NCI-H1694 treated with DMSO at 0.1 percent for 48 hours (cell line): ENCODE measurements at regions not wholly inside any gene's neighbourhood (a gene's known extent, or its start where the extent isn't known, plus 50 kb on each side); places are given as distances from the start of the nearest gene placed in this dataset.
"Not testable (repeated sequence)": the region's sequence is repeated elsewhere in the genome, so short reads cannot be mapped to it uniquely, and the experiment has no call there.

ENCODE experiments used
- DNase-seq: peaks from one replicate; lab custom pipeline; 2025; lab: John Stamatoyannopoulos, UW

DNA sequence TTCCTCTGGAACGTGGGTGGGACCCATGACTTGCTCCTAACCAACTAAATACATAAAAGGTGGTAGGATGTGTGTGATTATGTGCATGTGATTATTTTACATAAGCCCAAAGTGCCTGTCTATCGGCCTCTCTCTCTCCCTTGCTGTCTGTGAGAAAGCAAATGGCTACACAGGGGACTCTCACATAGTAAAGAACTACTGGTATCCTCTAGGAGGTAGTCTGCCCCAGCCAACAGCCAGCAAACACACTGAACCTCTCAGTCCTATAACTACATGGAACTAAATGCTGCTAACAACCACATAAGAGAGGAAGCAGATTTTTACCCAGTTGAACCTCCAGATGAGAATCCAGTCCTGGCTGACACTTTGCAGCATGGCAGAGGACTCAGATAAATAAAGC is 1249.4 kb downstream of the ADGRL3 start:
- no peak for DNase-seq

DNA sequence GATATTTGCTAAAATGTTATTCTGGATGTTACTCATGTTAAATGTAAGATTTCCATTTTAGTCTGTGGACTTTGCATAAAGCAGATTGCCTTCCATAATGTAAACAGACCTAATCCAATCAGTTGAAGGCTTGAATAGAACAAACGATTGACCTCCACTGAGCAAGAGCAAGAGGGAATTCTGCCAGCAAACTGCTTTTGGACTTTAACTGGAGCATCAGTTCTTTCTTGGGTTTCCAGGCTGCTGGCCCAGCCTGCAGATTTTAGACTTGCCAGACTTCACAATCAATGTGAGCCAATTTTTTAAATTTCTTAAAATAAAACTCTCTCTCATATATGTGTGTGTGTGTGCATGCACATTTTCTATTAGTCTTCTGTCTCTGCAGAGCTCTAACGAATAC is 1248.8 kb downstream of the ADGRL3 start:
- DNase-seq = no peak

DNA sequence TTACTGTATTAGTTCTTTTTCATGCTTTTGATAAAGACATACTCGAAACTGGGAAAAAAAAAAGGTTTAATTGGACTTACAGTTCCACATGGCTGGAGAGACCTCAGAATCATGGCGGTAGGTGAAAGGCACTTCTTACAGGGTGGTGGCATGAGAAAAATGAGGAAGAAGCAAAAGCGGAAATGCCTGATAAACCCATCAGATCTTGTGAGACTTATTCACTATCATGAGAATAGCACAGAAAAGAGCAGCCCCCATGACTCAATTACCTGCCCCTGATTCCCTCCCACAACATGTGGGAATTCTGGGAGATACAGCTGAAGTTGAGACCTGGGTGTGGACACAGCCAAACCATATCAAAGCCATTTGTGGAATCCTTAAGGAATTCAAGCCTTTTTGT is 1238.9 kb downstream of the ADGRL3 start:
- no peak for DNase-seq

DNA sequence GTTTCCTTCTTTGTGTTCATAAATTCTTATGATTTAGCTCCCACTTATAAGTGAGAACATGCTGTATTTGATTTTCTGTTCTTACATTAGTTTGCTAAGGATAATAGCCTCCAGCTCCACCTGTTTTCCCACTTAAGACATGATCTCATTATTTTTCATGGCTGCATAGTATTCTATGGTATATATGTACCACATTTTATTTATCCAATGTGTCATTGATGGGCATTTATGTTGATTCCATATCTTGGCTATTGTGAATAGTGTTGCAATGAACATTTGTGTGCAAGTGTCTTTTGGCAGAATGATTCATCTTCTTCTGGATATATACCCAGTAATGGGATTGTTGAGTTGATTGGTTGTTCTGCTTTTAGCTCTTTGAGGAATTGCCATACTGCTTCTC is 1234.8 kb downstream of the ADGRL3 start:
- no peak for DNase-seq

DNA sequence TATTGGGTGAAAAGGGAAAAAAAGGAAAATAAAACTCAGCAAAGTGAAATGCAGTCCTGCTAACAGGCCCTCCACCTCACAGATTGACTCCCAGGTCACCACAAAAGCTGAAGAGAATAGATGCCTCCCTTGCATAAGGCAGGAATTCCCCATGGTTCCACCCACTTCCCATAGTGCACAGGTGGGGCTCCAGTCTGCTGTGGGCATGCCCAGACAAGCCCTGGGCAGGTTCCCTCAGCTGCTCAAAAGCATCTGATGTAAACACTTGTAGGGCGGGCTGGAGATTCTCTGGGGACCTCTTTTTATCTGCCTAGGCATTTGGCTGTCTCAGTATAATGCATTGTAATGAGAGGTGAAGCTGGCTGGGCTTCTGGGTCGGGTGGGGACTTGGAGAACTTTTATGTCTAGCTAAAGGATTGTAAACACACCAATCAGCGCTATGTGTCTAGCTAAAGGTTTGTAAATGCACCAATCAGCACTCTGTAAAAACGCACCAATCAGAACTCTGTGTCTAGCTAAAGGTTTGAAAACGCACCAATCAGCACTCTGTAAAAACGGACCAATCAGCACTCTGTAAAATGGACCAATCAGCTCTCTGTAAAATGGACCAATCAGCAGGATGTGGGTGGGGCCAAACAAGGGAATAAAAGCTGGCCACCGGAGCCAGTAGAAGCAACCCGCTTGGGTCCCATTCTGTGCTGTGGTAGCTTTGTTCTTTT is 1231.5 kb downstream of the ADGRL3 start:
- not testable (repeated sequence) for DNase-seq

DNA sequence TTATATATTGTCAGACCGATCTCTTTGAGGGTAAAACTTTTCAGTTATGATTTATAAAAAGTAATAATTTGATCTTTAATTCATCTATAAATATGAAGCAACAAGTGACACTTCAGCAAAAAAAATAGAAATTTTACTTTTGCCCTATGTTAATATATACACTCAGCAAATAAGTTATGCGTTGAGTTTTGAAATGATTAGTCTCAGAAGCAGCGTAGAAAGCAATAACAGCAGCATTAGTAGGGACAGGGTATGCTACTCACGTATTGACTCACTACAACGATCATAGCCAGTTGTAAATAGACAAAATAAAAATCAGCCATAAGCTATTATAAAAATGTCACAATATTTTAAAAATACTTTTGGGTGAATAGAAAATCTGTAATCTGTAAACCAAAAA is 1229.2 kb downstream of the ADGRL3 start:
- no peak for DNase-seq

DNA sequence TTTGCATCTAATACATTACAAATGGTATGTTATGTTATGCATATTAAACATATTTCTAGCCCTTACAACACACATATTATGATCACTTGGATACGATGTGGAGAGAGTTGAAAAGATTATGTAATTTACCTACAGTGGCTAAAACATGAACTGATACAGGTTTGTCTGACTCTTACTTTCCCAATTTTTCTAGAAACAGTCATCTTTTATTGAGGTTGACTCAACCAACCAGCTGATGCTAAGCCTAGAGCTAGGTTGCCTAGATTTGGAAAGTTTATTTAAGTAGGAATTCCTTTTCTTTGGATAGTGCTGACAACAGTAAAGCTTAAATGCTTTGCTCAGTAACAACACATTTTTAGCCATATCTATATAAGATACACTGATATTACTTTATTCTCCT is 1215.1 kb downstream of the ADGRL3 start:
- no peak for DNase-seq

DNA sequence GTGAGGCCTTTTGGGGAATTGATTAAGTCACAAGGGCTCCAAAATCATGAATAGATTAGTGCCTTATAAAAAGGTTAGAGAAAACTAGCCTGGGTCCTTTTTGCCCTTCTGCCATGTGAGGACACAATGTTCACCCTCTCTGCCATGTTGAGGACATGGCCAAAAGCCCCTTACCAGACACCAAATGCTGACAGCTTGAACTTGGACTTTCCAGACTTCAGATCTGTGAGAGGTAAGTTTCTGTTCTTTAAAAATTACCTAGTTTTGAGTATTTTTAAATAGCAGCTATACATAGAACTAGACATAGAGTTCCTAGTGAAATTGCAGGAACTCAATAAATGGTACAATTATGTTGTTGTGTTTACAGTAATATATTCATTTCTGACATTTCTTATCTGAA is 1214.4 kb downstream of the ADGRL3 start:
- no peak for DNase-seq

DNA sequence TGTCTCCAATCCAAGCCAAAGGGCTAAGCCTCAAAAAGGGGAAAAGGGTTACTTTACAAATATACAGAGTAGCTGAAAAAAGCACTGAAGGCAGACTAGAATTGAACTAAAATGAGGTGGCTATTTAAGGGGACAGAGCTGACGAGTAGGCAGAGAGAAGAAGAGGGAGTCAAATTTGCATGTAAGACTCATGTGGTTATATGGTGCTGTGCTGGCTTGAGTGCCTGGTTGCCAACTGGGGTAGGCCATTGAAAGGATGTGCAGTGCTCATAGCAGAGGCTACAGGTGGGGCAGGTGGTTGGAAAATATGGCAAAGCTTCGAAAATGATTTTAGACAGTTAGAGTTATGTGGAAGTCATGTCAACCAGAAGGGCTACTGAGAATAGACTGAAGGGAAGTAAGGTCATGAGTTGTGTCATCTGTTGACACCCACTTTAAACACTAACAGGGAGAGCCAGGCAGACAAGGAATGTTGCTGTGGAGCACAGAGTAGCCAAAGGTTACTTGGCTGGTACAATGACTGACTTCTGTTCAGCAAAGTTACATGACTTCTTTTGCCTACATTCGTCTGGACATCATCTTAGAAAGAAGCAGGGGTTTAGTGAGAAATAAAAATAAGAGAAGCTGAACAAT is 1210.4 kb downstream of the ADGRL3 start:
- no peak for DNase-seq

DNA sequence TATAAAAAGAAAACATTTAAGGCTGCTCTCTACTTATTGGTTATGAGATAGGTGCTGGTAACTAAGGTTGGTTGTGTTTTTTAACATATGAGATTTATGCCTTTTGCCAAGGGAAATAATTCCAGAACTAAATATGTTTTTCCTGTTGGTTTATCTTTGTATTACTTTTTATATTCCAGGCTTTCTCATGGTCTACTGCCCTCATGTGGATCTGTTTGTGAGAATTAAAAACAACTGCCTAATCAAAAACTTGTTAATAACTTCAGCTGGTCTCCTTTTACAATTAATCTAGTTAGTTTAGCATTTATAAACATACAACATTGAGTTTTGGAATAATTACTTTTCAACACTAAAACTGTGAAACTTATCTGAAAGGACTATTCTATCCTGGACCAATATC is 1208.3 kb downstream of the ADGRL3 start:
- no peak for DNase-seq

DNA sequence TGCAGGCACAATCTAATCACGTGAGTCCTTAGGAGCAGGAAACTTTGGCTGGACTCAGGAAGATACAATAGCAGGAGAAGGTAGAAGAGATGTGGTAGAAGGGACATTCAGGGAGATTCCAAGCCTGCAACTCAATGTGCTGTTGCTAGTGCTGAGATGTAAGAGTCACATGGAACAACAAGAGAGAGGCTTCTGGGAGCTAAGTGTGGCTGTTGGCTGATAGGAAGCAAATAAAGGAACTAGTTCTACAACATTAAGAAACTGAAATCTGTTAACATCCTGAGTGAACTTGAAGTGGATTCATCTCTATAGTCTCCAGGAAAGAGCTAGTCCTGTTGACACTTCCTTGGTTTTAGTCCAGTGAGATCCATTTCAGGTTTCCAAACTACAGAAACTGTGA is 1207.4 kb downstream of the ADGRL3 start:
- no peak for DNase-seq

DNA sequence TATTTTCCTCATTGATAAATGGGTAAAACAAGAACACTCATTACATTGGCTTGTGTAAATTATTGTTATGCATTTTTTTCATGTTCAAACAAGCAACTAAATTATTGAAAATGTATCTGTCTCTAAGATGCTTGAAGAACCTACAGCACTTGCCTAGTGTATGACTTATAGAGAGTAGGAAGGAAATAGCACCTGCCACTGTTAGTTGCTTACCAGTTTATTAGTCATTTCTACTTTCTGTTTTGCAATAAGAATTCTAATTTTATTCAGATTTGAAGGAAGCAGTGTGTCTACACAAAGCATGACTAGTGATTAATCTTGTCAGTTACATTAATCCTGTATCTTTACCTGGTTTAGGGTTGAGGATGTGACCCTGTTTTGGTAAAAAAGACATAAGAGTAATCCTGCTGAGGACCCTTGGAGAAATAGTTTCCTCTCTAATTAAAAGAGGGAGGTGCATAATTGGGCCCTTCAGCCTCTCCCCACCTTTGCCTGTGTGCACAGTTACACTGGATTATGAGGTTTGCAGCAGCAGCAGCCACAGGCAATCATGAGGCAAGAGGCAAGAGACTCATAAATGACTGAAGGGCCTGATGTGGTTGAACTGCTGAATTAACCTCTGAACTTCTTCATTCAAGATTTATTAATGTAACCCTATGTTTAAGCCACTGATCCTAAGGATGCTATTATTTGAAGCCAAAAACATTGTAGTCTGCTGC is 1202.1 kb downstream of the ADGRL3 start:
- no peak for DNase-seq

DNA sequence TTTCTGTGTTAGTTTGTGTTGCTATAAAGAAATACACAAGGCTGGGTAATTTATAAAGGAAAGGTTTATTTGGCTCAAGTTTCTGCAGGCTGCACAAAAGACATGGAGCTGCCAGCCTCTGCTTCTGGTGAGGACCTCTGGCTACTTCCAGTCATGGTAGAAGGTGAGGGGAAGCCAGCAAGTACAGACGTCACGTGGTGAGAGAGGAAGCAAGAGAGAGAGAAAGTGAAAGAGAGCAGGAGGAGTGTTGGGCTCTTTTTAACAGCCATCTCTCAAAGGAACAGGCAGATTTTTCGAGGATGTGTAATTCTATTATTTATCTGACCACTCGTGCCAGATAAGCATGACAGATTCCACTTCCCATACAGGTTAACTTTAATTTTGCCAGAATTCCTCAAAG is 1199.1 kb downstream of the ADGRL3 start:
- no peak for DNase-seq

DNA sequence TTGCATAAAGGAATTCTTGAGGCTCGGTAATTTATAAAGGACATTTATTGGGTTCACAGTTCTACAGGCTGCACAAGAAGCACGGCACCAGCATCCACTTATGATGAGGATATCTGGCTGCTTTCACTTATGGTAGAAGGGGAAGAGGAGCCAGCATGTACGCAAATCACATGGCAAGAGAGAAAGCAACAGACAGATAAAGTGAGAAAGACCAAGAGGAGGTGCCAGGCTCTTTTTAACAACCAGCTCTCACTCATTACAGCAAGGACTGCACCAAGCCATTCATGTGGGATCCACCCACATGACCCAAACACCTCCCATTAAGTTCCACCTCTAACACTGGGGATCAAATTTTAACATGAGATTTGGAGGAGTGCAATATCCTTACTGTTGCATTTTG is 1198.2 kb downstream of the ADGRL3 start:
- DNase-seq = no peak

DNA sequence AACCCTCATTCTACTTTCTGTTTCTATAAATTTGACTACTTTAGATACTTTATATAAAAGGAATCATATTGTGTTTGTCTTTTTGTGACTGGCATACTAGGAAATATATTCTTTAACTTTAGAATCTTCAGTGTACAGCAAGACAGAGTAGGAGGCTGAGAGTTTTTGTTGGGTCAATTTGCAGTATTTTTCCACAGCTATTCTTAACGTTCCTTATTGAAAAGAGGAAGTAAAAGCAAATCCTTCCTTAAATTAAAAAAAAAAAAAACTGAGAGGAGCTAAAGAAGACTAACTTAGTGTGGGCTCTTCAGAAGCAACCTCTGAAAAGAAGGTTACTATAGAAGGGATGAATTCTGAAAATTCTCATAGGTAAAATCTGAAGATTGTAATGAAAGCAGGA is 1194.6 kb downstream of the ADGRL3 start:
- DNase-seq = no peak

DNA sequence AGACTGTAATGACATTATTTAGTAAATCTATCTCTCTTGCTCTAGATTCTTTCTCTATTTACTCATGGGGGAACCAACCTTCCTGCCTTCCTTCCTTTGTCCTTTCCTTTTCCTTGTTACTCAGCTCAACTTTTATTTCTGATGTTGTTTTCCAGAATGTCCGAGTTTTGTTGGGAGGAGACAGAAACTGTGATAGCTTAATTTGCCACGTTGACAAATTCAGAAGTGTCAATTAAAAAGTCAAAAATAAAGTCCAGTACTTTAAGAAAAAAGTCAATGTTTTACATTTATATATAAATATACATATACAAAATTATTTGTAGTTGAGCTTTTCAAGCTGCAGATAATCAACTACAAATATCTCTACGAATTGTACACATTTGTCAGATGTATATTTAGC is 1187.7 kb downstream of the ADGRL3 start:
- no peak for DNase-seq

DNA sequence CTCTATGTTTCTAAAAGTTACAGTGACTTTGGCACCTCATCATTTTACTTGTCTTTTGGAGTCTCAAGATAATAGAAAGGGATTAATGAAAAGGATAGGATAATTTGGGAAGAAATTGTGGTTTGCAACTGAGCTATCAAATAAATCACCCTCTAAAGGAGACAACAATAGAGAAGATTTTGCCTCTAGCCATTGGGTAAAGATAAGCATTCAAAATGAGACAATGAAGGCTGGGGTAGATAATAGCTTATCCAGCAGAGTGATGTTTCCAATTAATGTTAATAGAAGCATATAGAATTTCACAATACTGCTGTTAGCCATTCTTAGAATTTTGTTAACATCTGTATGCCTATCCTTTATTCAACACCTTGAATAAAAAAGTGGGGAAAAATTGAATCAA is 1177.6 kb downstream of the ADGRL3 start:
- DNase-seq = no peak

DNA sequence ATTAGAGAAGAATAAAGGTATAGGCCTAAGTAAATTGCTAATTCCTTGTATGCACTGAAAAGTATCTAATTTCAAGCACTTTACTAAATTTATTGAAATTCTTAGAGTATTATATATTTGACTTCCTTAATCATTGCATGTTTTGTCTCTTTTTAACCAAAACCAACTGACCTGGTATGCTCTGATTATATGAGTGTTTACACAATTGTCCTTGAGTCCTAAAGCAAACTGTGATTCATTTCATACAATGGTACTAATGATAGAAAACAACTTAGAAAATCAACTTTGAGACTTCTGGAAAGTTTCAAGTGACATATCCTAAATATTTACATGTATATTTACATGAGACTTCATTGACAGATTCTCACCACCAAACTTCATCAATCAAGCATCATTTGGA is 1177.1 kb downstream of the ADGRL3 start:
- DNase-seq = no peak

DNA sequence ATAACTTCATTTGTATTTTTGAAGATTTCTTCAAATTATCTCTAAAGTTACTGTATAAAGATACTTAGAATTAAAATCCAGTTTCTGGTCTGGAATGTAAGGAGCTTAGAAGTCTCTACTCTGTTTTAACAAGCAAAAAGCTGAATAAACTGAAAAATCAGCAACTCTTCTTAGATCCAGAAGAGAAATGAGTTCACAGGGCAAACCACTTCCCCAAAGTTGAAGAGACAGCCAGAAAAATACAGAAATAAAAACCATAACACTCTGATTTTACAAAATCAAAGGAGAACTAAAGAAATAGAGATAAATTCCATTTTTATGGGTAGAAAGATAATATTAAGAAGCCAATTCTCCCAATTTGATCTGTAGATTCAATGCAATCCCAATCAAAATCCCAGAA is 1166.8 kb downstream of the ADGRL3 start:
- DNase-seq = no peak

DNA sequence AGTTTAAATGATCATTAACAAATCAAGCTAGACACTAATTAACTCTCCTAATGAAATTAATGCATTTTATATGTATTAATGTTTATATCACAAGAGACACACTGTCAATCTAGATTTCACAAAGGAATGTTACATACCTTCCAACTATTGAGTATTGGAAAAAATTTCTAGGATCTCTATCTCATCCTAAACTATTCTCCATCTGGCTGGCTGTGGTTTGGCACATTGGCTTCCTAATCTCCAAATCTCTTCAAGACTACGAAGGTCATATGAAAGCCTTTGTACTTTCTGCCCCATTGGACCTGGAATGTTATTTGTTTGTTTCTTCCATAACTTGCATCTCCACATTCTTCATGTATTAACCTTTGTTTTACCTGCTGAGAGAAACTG is 1160.0 kb downstream of the ADGRL3 start:
- DNase-seq = no peak

DNA sequence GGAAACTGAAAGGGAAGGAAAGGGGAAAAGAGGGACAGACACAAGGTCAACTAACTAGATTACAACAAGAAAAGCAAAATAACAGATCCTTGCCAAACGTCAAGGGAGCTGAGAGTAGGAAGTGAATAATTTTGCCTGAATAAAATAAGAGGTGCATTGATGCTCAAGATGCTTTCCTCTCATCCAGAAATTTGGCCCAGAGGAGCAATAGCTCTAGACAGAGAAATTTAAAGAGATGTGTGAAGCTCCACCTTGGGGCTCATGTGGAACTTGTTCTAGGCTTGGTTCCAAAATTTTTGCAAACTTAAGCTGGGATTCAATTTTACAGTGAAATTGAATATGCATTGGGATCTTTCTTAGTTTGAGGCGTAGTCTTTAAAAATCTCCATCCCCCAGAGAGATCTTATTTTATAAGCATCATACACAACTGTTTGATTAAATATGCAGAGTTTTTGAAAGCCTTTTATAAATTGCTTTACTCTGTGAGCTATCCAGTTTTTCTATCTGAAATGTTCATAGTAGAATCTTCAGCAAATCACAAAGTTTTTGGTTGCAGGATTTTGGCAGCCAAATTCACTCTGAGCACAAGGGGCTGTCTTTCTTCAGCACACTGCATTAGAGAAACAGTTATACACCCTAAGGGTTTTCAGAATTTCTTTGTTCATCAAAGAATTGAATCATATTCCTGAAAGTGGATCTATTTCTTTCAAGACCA is 1159.5 kb downstream of the ADGRL3 start:
- DNase-seq = no peak

DNA sequence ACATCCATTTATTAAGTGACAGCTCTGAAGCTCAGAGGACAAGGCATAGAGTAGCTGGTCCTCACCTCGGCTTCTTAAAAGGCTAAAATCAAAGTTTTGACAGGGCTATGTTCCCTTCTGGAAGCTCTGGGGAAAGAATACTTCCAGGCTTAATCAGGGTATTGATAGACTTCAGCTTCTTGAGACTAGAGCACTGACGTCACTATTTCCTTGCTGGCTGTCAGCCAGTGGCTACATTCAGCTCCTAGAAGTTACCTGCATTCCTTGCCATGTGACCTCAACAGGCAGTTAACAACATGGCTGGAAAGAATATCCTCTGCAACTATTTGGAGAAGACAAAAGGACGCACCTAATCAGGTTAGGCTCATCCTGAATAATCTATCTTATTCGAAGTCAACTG is 1144.8 kb downstream of the ADGRL3 start:
- DNase-seq = no peak

DNA sequence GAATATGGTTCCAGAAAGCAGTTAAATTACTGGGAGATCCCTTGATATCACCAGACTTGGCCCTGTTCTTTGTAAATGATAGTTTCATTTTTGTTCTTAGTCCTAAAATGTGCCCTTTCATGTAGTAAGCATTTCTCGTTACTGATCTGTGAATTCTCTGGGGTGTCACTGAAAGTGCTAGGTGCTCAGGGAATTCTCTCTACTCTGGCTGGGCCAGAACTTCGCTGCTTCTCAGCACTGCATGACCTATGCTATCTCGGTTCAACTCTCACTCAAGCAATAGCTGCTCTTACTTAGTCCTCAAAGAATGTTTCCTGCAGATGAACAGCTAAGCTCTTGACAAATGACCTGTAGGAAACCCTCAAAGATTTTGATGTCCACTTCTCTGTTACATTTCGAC is 1144.3 kb downstream of the ADGRL3 start:
- DNase-seq = no peak
